GM23248 (cell line): ENCODE measurements at regions not wholly inside any gene's neighbourhood (a gene's known extent, or its start where the extent isn't known, plus 50 kb on each side); places are given as distances from the start of the nearest gene placed in this dataset.

ENCODE experiments used
- DNase-seq: peaks from one replicate; pipeline ENCODE4 v3.0.0-alpha.2; 2015
- H2AFZ ChIP-seq: fragments of 200-600 bp; sonication (generic); 2 replicates; pipeline ENCODE4 v1.6.1; 2016; ENCODE audit warnings: antibody characterized with exemption
- H3F3A ChIP-seq: fragments of 200-600 bp; sonication (generic); 2 replicates; pipeline ENCODE4 v1.6.1; 2016; ENCODE audit warnings: mild to moderate bottlenecking, antibody characterized with exemption, mixed run types; ENCODE audit not compliant: insufficient read depth
- H3K27ac ChIP-seq: fragments of 200-600 bp; sonication (generic); 2 replicates; pipeline ENCODE4 v1.5.1; 2016; ENCODE audit warnings: mild to moderate bottlenecking
- H3K27me3 ChIP-seq: fragments of 200-600 bp; sonication (generic); replicated peaks from 2 replicates; pipeline ENCODE4 v1.6.1; 2016; ENCODE audit warnings: mild to moderate bottlenecking; ENCODE audit not compliant: insufficient read depth
- H3K36me3 ChIP-seq: fragments of 200-600 bp; sonication (generic); 2 replicates; pipeline ENCODE4 v1.6.1; 2016; ENCODE audit warnings: low read depth, mild to moderate bottlenecking
- H3K4me1 ChIP-seq: fragments of 200-600 bp; sonication (generic); 2 replicates; pipeline ENCODE4 v1.6.1; 2016; ENCODE audit warnings: mild to moderate bottlenecking; ENCODE audit not compliant: insufficient read depth
- H3K4me2 ChIP-seq: fragments of 200-600 bp; sonication (generic); one replicate; pipeline ENCODE4 v1.6.1; 2016; ENCODE audit warnings: mild to moderate bottlenecking; ENCODE audit not compliant: unreplicated experiment
- H3K4me3 ChIP-seq: fragments of 200-600 bp; sonication (generic); 2 replicates; pipeline ENCODE4 v1.5.1; 2016; ENCODE audit warnings: mild to moderate bottlenecking
- H3K79me2 ChIP-seq: fragments of 200-600 bp; sonication (generic); 2 replicates; pipeline ENCODE4 v1.6.1; 2016; ENCODE audit warnings: mild to moderate bottlenecking; ENCODE audit not compliant: insufficient read depth
- H3K9ac ChIP-seq: fragments of 200-600 bp; sonication (generic); 2 replicates; pipeline ENCODE4 v1.6.1; 2016; ENCODE audit warnings: mild to moderate bottlenecking
- H3K9me2 ChIP-seq: fragments of 200-600 bp; sonication (generic); 2 replicates; pipeline ENCODE4 v1.6.1; 2016; ENCODE audit warnings: mixed run types, mild to moderate bottlenecking, moderate library complexity; ENCODE audit not compliant: insufficient read depth
- H3K9me3 ChIP-seq: fragments of 200-600 bp; sonication (generic); one replicate; pipeline ENCODE4 v1.6.1; 2017; ENCODE audit warnings: low read depth
- H4K20me1 ChIP-seq: fragments of 200-600 bp; sonication (generic); 2 replicates; pipeline ENCODE4 v1.6.0; 2016; ENCODE audit not compliant: insufficient read depth
- EZH2 ChIP-seq: fragments of 200-600 bp; sonication (generic); IDR thresholded peaks from 2 replicates; pipeline ENCODE4 v1.6.1; 2018; ENCODE audit warnings: antibody characterized with exemption, mild to moderate bottlenecking; ENCODE audit not compliant: insufficient read depth, poor library complexity, severe bottlenecking
- EZH2phosphoT487 ChIP-seq: fragments of 200-600 bp; sonication (generic); IDR thresholded peaks from 2 replicates; pipeline ENCODE4 v1.6.1; 2018; ENCODE audit warnings: antibody characterized with exemption, moderate library complexity, mild to moderate bottlenecking, low read depth; ENCODE audit not compliant: insufficient read depth
- WGBS, 2 experiments: methylation state at CpG; one replicate each; pipeline ENCODE4 v1.1.6; 2015 to 2017; ENCODE audit warnings: low lambda C conversion rate in 2 of 2, low coverage in 1 of 2; ENCODE audit errors: missing lambda C conversion rate in 2 of 2; 5-methylcytosine and 5-hydroxymethylcytosine counted together
- in situ Hi-C: fragments of 300-500 bp; cut with MboI; formaldehyde crosslinking; loops from 2 replicates; pipeline ENCODE4 v1.15.0; 2020

DNA sequence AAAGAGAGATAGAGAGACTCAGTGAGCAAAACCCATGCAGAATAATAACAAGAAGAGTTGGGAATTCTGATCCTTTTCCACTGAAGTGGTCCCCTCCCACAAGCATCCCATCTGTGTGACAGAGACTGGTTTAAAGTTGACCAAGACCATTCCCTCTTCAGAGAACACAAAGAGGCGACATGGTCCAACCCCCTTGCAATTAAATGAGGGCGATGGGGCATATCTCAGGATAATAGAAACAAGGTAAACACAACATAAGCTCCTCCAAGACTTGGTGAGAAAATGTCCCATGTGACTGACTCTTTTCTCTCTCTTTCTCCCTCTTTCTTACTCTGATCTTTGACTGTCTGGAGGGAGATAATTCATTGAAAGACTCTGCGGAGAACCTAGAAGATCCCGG lies 526.7 kb downstream of the SOX11 start:
- in situ Hi-C loops: no loop called here
- Histone ChIP-seq H3K27me3 (no peaks in the 10 kb centered on the region), H3K79me2 (no peaks in the 10 kb centered on the region), H2AFZ (no peak overlapping the region), H3F3A (no peaks in the 10 kb centered on the region), H3K9me3 (no peaks in the 10 kb centered on the region), H3K4me3 (no peak overlapping the region), H3K4me2 (no peak overlapping the region), H3K36me3 (no peaks in the 10 kb centered on the region), H3K4me1 (no peaks in the 10 kb centered on the region), H3K9ac (no peak overlapping the region), H4K20me1 (no peaks in the 10 kb centered on the region), H3K9me2 (no peaks in the 10 kb centered on the region), H3K27ac (no peak overlapping the region)
- DNase-seq: no peak
- no peak for TF ChIP-seq EZH2
- TF ChIP-seq EZH2phosphoT487: no peak
- WGBS, 2 experiments: 34 to 40% methylated on average over 4 of the region's 4 CpGs

DNA sequence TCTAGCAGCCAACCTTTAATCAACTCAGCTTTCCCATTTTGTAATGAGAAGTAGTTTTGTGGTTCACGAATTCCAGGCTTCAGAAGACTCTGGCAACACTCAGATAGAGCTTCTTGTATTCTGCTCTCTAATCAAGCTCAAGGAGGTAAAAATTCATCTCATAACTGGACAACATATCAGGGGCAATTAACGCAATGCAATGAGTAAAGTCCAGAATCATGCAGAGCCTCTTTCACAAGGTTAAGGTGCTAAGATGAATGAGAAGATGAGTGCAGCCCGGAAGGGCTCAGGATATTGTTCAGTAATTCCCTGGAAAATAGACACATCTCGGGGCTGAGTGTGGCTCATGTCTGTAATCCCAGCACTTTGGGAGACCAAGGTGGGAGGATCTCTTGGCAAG lies 527.7 kb downstream of the SOX11 start:
- WGBS, 2 experiments: 12 to 19% methylated on average over 4 of the region's 4 CpGs
- no peak overlapping the region for H3K4me3 ChIP-seq
- no peak for TF ChIP-seq EZH2
- TF ChIP-seq EZH2phosphoT487: no peak

GRCh38 chr2:6222296-6222695 lies 530.1 kb downstream of the SOX11 start:
- Histone ChIP-seq H3K79me2 (no peaks in the 10 kb centered on the region), H3K4me3 (no peak overlapping the region), H4K20me1 (no peaks in the 10 kb centered on the region), H3K9me3 (no peaks in the 10 kb centered on the region), H3K27me3 (no peaks in the 10 kb centered on the region), H3K27ac (no peak overlapping the region), H3K4me2 (no peak overlapping the region), H2AFZ (no peak overlapping the region), H3K9ac (no peak overlapping the region), H3K36me3 (no peaks in the 10 kb centered on the region), H3F3A (no peaks in the 10 kb centered on the region), H3K9me2 (no peaks in the 10 kb centered on the region), H3K4me1 (no peaks in the 10 kb centered on the region)
- 25 to 34% methylated on average over 4 of the region's 4 CpGs for WGBS, 2 experiments
- TF ChIP-seq EZH2: no peak
- no peak for TF ChIP-seq EZH2phosphoT487
- no peak for DNase-seq
- in situ Hi-C loops: no loop called here

More for the DNA sequence above, 527.7 kb downstream of the SOX11 start:
- Histone ChIP-seq H3K4me1 (no peaks in the 10 kb centered on the region), H3K79me2 (no peaks in the 10 kb centered on the region), H3F3A (no peaks in the 10 kb centered on the region), H2AFZ (no peak overlapping the region), H3K9me2 (no peaks in the 10 kb centered on the region), H3K9ac (no peak overlapping the region), H4K20me1 (no peaks in the 10 kb centered on the region), H3K9me3 (no peaks in the 10 kb centered on the region), H3K4me2 (no peak overlapping the region), H3K27ac (no peak overlapping the region), H3K36me3 (no peaks in the 10 kb centered on the region), H3K27me3 (no peaks in the 10 kb centered on the region)
- no peak for DNase-seq
- in situ Hi-C loops: no loop called here

DNA sequence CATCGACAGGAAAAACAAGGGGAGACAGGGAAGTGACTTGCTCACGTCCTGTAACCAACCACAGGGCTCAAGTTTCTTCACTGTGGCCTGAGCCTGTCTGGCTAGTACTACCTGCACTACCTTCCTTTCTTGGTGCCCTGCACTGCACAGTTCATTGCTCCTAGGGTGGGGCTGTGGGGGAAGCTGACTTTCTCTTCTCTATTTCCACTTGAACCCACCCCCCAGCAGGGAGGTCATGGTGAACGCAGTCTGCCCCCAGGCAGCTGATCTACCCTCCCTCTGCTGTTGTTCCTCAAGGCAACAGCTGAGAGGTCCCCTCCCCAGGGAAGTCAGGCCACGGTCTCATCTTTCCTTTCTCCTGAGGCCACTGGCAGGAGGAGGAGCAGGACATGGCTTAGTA lies 532.1 kb downstream of the SOX11 start:
- Histone ChIP-seq H4K20me1 (no peaks in the 10 kb centered on the region), H3K9ac (no peak overlapping the region), H3K4me3 (no peak overlapping the region), H3K9me3 (no peaks in the 10 kb centered on the region), H3K27me3 (no peaks in the 10 kb centered on the region), H3K4me2 (no peak overlapping the region), H3K9me2 (no peaks in the 10 kb centered on the region), H3K27ac (no peak overlapping the region), H3K4me1 (no peaks in the 10 kb centered on the region), H3K79me2 (no peaks in the 10 kb centered on the region), H2AFZ (no peak overlapping the region), H3K36me3 (no peaks in the 10 kb centered on the region), H3F3A (no peaks in the 10 kb centered on the region)
- in situ Hi-C loops: no loop called here
- DNase-seq: no peak
- WGBS, 2 experiments: 26 to 29% methylated on average over 4 of the region's 4 CpGs
- no peak for TF ChIP-seq EZH2phosphoT487
- TF ChIP-seq EZH2: no peak

GRCh38 chr2:6228251-6228650 lies 536.1 kb downstream of the SOX11 start:
- no peaks in the 10 kb centered on the region for H4K20me1 ChIP-seq
- H2AFZ ChIP-seq: no peak overlapping the region
- no peak overlapping the region for H3K27ac ChIP-seq
- no peaks in the 10 kb centered on the region for H3K4me1 ChIP-seq
- no peaks in the 10 kb centered on the region for H3K36me3 ChIP-seq
- no peaks in the 10 kb centered on the region for H3K9me2 ChIP-seq
- no peak overlapping the region for H3K9ac ChIP-seq
- no peaks in the 10 kb centered on the region for H3K27me3 ChIP-seq
- no peak for DNase-seq
- H3K4me2 ChIP-seq: no peak overlapping the region
- no peak for TF ChIP-seq EZH2phosphoT487
- no peak for TF ChIP-seq EZH2
- H3K4me3 ChIP-seq: no peak overlapping the region
- 0 to 2% methylated on average over 1 to 2 of the region's 2 CpGs for WGBS, 2 experiments
- no peaks in the 10 kb centered on the region for H3K79me2 ChIP-seq
- H3K9me3 ChIP-seq: no peaks in the 10 kb centered on the region
- no peaks in the 10 kb centered on the region for H3F3A ChIP-seq
- in situ Hi-C loops: no loop called here
